ENCODE measurements at regions not wholly inside any gene's neighbourhood (a gene's known extent, or its start where the extent isn't known, plus 50 kb on each side); places are given as distances from the start of the nearest gene placed in this dataset.

GRCh38 chr1:165063181-165063965, 293.1 kb downstream of the LMX1A start:
- H3K4me3 ChIP-seq (replicated peaks in 1 of 2; ENCODE audit: low read depth in 1 of 2, low read length in 2 of 2) = no peak overlapping the region
- no peaks in the 10 kb centered on the region for H3K27me3 ChIP-seq (ENCODE audit: insufficient read depth, low read length)
- H3K4me1 ChIP-seq (ENCODE audit: control insufficient read depth in 1 of 2, insufficient read depth in 2 of 2, low read length in 2 of 2) = no peaks in the 10 kb centered on the region
- H3K79me2 ChIP-seq (ENCODE audit: insufficient read depth, low read length) = no peaks in the 10 kb centered on the region
- no peaks in the 10 kb centered on the region for H3K9me2 ChIP-seq (ENCODE audit: insufficient read depth)
- H2AFZ ChIP-seq (ENCODE audit: low read depth, low read length, poor library complexity, severe bottlenecking) = no peak overlapping the region
- no peak overlapping the region for H3K27ac ChIP-seq (ENCODE audit: low read depth, low read length)
- H4K20me1 ChIP-seq (ENCODE audit: insufficient read depth) = no peaks in the 10 kb centered on the region
- POLR2A ChIA-PET = no interaction called here
- ATAC-seq = no peak
- H3K36me3 ChIP-seq (ENCODE audit: control insufficient read depth in 1 of 2, insufficient read depth in 2 of 2, low read length in 2 of 2) = no peaks in the 10 kb centered on the region
- no peaks in the 10 kb centered on the region for H3K9me3 ChIP-seq (ENCODE audit: control insufficient read depth in 1 of 2, insufficient read depth in 1 of 2, low read depth in 1 of 2, low read length in 2 of 2)
- BruUV-seq (replicated peaks) = no TSS peak
- CTCF ChIA-PET = no interaction called here
- no peak overlapping the region for H3K4me2 ChIP-seq (ENCODE audit: low read length)
- TF ChIP-seq YY1 (IDR thresholded peaks at IDR 0.05; ENCODE audit: extremely low read depth, insufficient replicate concordance, low read depth, low read length) = no peak
- no peak for TF ChIP-seq CEBPB (IDR thresholded peaks at IDR 0.05; ENCODE audit: low read depth)
- TF ChIP-seq CBX3 (IDR thresholded peaks at IDR 0.05; ENCODE audit: low read depth) = no peak
- TF ChIP-seq SP1 (IDR thresholded peaks at IDR 0.05; ENCODE audit: low read depth) = no peak
- no peak for TF ChIP-seq POLR2A (IDR thresholded peaks at IDR 0.05; ENCODE audit: borderline replicate concordance, extremely low read depth, insufficient read depth, insufficient read length)
- TF ChIP-seq RAD21 (IDR thresholded peaks at IDR 0.05; ENCODE audit: low read depth) = no peak
- TF ChIP-seq JUND (IDR thresholded peaks at IDR 0.05) = no peak
- no peak overlapping the region for H3K9ac ChIP-seq (ENCODE audit: low read length)
- DNase-seq (ENCODE audit: low read depth, low spot score) = no peak
- intact Hi-C loops (cut with micrococcal nuclease) = no loop called here
- RAD21 ChIA-PET (ENCODE audit: low non-redundant PET in 1 of 2, low total read pairs in 2 of 2, uncharacterized antibody in 2 of 2, unreplicated experiment in 2 of 2) = no interaction called here

- Histone ChIP-seq H3K9ac (ENCODE audit: low read length) (no peak overlapping the region), H3K27ac (ENCODE audit: low read depth, low read length) (no peak overlapping the region), H3K4me3 (replicated peaks in 1 of 2; ENCODE audit: low read depth in 1 of 2, low read length in 2 of 2) (no peak overlapping the region), H3K4me1 (ENCODE audit: control insufficient read depth in 1 of 2, insufficient read depth in 2 of 2, low read length in 2 of 2) (no peaks in the 10 kb centered on the region), H3K9me2 (ENCODE audit: insufficient read depth) (no peaks in the 10 kb centered on the region), H3K79me2 (ENCODE audit: insufficient read depth, low read length) (no peaks in the 10 kb centered on the region), H3K9me3 (ENCODE audit: control insufficient read depth in 1 of 2, insufficient read depth in 1 of 2, low read depth in 1 of 2, low read length in 2 of 2) (no peaks in the 10 kb centered on the region), H2AFZ (ENCODE audit: low read depth, low read length, poor library complexity, severe bottlenecking) (no peak overlapping the region), H4K20me1 (ENCODE audit: insufficient read depth) (no peaks in the 10 kb centered on the region), H3K36me3 (ENCODE audit: control insufficient read depth in 1 of 2, insufficient read depth in 2 of 2, low read length in 2 of 2) (no peaks in the 10 kb centered on the region), H3K4me2 (ENCODE audit: low read length) (no peak overlapping the region), H3K27me3 (ENCODE audit: insufficient read depth, low read length) (no peaks in the 10 kb centered on the region)
- BruUV-seq (replicated peaks) = no TSS peak
- ATAC-seq = no peak
- ChIA-PET RAD21 (ENCODE audit: low non-redundant PET in 1 of 2, low total read pairs in 2 of 2, uncharacterized antibody in 2 of 2, unreplicated experiment in 2 of 2) (no interaction called here), CTCF (no interaction called here), POLR2A (no interaction called here)
- intact Hi-C loops (cut with micrococcal nuclease) = no loop called here
- TF ChIP-seq CEBPB (IDR thresholded peaks at IDR 0.05; ENCODE audit: low read depth) (no peak), EZH2 (IDR thresholded peaks at IDR 0.05) (no peak), EZH2phosphoT487 (IDR thresholded peaks at IDR 0.05; ENCODE audit: borderline replicate concordance) (no peak), REST (IDR thresholded peaks at IDR 0.05; ENCODE audit: low read depth) (no peak), EGR1 (IDR thresholded peaks at IDR 0.05; ENCODE audit: low read depth) (no peak), SP1 (IDR thresholded peaks at IDR 0.05; ENCODE audit: low read depth) (no peak), ZNF274 (IDR thresholded peaks at IDR 0.05; ENCODE audit: low read depth, low read length) (no peak), ELF1 (IDR thresholded peaks at IDR 0.05; ENCODE audit: borderline replicate concordance, low read depth) (no peak), RAD21 (IDR thresholded peaks at IDR 0.05; ENCODE audit: low read depth) (no peak), MAX (IDR thresholded peaks at IDR 0.05) (no peak), ATF3 (IDR thresholded peaks at IDR 0.05) (no peak), SRF (IDR thresholded peaks at IDR 0.05; ENCODE audit: low read depth) (no peak)
- DNase-seq (ENCODE audit: low read depth, low spot score) = no peak
Measured at GRCh38 chr1:165062346-165062745, 294.2 kb downstream of the LMX1A start.

Measured in HCT116 (cell line).